ENCODE measurements at regions not wholly inside any gene's neighbourhood (a gene's known extent, or its start where the extent isn't known, plus 50 kb on each side); places are given as distances from the start of the nearest gene placed in this dataset.

DNA sequence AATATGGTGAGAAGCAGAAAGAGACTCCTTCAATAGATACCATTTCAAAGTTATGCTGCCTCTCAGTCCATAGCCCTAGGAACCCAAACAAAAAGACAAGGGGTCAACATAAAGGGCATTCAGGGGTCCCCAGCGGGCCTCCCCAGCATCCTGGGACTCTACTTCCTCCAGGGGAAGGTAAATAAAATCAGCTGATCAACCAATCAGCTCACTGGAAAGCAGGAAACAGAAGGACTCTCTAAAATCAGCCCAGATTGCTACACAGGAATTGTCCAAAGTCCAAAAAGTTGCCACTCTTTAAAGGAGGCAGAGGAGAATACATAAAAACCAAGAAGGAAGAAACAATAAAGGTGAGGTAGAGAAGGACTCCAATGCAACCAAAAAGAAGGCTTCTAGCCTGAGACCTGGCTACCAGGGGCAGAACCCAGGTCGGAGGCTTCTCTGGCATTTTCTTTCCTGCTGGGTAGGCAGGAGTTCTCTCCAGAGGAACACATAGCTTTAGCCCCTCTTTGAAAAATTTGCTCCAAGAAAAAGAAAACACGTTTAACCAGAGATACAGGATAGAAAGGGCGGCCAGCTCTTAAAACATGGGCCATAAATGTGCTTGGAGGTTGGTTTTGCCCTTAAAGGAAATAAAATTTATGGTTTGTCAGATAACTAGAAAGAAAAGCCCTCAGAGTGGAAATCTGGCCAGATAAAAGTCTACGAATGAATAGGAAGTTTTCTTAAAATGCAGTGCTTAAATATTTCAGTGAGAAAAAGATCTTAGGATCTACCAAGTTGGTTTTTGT is 404.6 kb downstream of the SOX9 start:
- TF ChIP-seq, protein P1, sequence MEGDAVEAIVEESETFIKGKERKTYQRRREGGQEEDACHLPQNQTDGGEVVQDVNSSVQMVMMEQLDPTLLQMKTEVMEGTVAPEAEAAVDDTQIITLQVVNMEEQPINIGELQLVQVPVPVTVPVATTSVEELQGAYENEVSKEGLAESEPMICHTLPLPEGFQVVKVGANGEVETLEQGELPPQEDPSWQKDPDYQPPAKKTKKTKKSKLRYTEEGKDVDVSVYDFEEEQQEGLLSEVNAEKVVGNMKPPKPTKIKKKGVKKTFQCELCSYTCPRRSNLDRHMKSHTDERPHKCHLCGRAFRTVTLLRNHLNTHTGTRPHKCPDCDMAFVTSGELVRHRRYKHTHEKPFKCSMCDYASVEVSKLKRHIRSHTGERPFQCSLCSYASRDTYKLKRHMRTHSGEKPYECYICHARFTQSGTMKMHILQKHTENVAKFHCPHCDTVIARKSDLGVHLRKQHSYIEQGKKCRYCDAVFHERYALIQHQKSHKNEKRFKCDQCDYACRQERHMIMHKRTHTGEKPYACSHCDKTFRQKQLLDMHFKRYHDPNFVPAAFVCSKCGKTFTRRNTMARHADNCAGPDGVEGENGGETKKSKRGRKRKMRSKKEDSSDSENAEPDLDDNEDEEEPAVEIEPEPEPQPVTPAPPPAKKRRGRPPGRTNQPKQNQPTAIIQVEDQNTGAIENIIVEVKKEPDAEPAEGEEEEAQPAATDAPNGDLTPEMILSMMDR (IDR thresholded peaks at IDR 0.05; ENCODE audit: insufficient read depth, low read length, poor library complexity, severe bottlenecking): no peak
- H3K4me3 ChIP-seq (ENCODE audit: low read depth, low read length): no peak overlapping the region
- H3K27me3 ChIP-seq (ENCODE audit: control insufficient read depth, insufficient read depth, low read length): no peaks in the 10 kb centered on the region
- no peak for DNase-seq (ENCODE audit: low read depth)
- H3K36me3 ChIP-seq (ENCODE audit: control insufficient read depth, insufficient read depth, low read length): no peaks in the 10 kb centered on the region

DNA sequence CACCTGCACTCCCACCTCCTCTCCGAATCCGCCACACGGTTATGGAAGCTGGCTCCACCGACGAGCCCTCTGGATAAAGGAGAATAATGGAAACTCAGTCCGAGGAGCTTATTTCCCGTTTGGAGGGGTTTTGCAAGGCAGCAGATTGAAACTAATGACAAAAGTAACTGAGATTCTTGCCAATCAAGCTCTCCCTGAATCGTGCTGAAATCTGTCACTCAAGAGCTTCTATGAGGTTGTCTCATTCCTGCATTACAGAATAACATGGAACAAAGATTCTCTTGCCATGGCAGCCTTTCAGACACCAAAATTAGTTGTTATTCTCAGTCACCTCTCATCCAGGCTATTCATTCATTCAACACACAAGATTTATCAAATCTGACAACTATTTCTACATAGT is 405.9 kb downstream of the SOX9 start:
- no peak for DNase-seq (ENCODE audit: low read depth)
- no peak overlapping the region for H3K4me3 ChIP-seq (ENCODE audit: low read depth, low read length)
- no peaks in the 10 kb centered on the region for H3K36me3 ChIP-seq (ENCODE audit: control insufficient read depth, insufficient read depth, low read length)
- H3K27me3 ChIP-seq (ENCODE audit: control insufficient read depth, insufficient read depth, low read length): no peaks in the 10 kb centered on the region
- TF ChIP-seq, protein P1 (IDR thresholded peaks at IDR 0.05; ENCODE audit: insufficient read depth, low read length, poor library complexity, severe bottlenecking): no peak

DNA sequence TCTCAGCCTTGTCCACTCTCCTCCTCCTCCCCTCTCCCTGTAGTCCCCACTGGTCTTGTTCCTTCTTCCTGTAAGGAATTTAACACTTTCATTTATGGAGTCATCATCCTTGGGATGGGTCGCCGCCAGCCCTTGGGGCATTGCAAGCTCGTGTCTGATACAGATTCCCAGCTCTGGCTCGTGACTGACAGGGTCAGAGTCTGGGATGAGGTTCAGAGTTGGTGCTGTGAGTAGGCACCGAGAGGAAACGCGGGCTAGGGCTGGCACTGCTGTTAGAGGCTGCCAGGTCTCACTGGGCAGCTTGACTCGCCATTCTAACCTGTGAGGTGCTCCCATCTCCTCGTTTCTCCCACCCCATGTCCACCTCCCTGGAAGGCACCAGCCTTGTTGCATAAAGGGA is 407.0 kb downstream of the SOX9 start:
- DNase-seq (ENCODE audit: low read depth): no peak
- Histone ChIP-seq H3K36me3 (ENCODE audit: control insufficient read depth, insufficient read depth, low read length) (no peaks in the 10 kb centered on the region), H3K4me3 (ENCODE audit: low read depth, low read length) (no peak overlapping the region), H3K27me3 (ENCODE audit: control insufficient read depth, insufficient read depth, low read length) (no peaks in the 10 kb centered on the region)
- TF ChIP-seq, protein P1 (IDR thresholded peaks at IDR 0.05; ENCODE audit: insufficient read depth, low read length, poor library complexity, severe bottlenecking): no peak

DNA sequence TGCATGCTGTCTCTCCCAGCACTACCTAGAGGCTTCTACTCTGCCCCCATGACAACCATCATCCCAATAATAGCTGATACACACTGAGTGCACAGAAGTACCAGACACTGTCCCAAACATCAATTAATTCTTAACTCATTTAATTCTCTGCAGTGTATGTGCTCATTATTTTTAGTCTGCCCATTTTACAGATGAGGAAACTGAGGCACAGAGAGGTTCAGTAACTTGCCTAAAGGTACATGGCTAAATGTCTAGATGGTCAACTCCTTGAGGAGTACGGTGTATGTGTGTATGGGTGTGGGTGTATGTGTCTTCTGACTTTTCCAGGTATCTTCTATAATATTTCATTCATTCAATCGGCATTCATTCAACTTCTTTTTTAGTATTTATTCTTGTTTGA is 407.9 kb downstream of the SOX9 start:
- Histone ChIP-seq H3K36me3 (ENCODE audit: control insufficient read depth, insufficient read depth, low read length) (no peaks in the 10 kb centered on the region), H3K4me3 (ENCODE audit: low read depth, low read length) (no peak overlapping the region), H3K27me3 (ENCODE audit: control insufficient read depth, insufficient read depth, low read length) (no peaks in the 10 kb centered on the region)
- DNase-seq (ENCODE audit: low read depth): no peak
- TF ChIP-seq, protein P1 (IDR thresholded peaks at IDR 0.05; ENCODE audit: insufficient read depth, low read length, poor library complexity, severe bottlenecking): no peak

DNA sequence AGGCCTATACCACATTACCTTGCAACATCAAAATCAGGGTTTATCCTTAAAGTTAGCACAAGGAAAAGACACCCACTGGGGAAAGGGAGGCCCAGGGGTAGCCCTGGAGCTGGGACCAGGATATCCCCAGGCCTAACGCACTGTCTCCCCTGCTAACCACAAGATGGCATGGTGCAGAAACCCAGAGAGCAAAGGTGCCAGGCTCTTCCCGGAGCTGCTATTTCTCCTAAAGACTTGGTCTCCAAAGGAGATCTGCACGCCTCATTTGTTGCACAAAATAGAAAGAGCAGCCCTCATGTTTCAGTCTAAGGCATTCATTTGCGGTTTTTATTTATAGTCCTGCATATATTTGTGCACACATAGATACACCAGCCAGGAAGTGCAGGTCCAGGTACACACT is 408.6 kb downstream of the SOX9 start:
- Histone ChIP-seq H3K36me3 (ENCODE audit: control insufficient read depth, insufficient read depth, low read length) (no peaks in the 10 kb centered on the region), H3K4me3 (ENCODE audit: low read depth, low read length) (no peak overlapping the region), H3K27me3 (ENCODE audit: control insufficient read depth, insufficient read depth, low read length) (no peaks in the 10 kb centered on the region)
- DNase-seq (ENCODE audit: low read depth): no peak
- TF ChIP-seq, protein P1 (IDR thresholded peaks at IDR 0.05; ENCODE audit: insufficient read depth, low read length, poor library complexity, severe bottlenecking): no peak

DNA sequence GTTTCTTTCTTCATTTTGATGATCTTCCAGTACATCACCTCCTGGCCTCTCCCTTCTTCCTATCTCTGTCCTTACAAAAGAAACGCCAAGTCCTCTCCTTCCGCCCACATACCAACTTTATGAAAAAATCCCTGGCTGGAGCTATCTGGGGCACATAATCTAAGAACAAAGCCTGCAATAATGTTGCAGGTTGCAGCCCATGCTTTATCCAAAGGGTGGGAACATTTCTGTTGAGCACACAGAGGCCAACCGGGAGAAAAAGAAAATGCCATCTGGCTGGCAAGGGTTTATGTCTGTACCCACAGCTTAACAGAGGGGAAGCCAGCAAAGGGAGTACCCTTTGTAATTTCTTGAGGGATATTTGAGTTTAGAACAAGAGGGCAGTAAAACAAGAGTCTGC is 409.6 kb downstream of the SOX9 start:
- H3K36me3 ChIP-seq (ENCODE audit: control insufficient read depth, insufficient read depth, low read length): peaks cover 2% of the 10 kb centered on the region
- no peak for DNase-seq (ENCODE audit: low read depth)
- no peaks in the 10 kb centered on the region for H3K27me3 ChIP-seq (ENCODE audit: control insufficient read depth, insufficient read depth, low read length)
- TF ChIP-seq, protein P1 (IDR thresholded peaks at IDR 0.05; ENCODE audit: insufficient read depth, low read length, poor library complexity, severe bottlenecking): no peak
- no peak overlapping the region for H3K4me3 ChIP-seq (ENCODE audit: low read depth, low read length)
